GM12872 (cell line): ENCODE measurements at regions not wholly inside any gene's neighbourhood (a gene's known extent, or its start where the extent isn't known, plus 50 kb on each side); places are given as distances from the start of the nearest gene placed in this dataset.

Experiments
- CTCF ChIP-seq: IDR thresholded peaks from 3 replicates; pipeline ENCODE4 v1.5.1; 2011; ENCODE audit warnings: low read depth, mild to moderate bottlenecking, low read length, moderate library complexity; ENCODE audit not compliant: insufficient read depth

GRCh38 chr4:125983168-125983567 is 668.4 kb downstream of the FAT4 start:
- TF ChIP-seq CTCF: no peak

GRCh38 chr4:125985856-125986255 is 671.1 kb downstream of the FAT4 start:
- no peak for TF ChIP-seq CTCF

- no peak for TF ChIP-seq CTCF
Measured at GRCh38 chr4:125986307-125986706, 671.6 kb downstream of the FAT4 start.

- TF ChIP-seq CTCF: no peak
Measured at GRCh38 chr4:125988464-125988863, 673.7 kb downstream of the FAT4 start.

GRCh38 chr4:125991398-125991797 is 676.6 kb downstream of the FAT4 start:
- TF ChIP-seq CTCF: no peak

GRCh38 chr4:125992891-125993290 is 678.1 kb downstream of the FAT4 start:
- no peak for TF ChIP-seq CTCF

GRCh38 chr4:125994024-125994423 is 679.3 kb downstream of the FAT4 start:
- TF ChIP-seq CTCF: no peak

- no peak for TF ChIP-seq CTCF
Measured at GRCh38 chr4:125994430-125994829, 679.7 kb downstream of the FAT4 start.
